ENCODE measurements at regions not wholly inside any gene's neighbourhood (a gene's known extent, or its start where the extent isn't known, plus 50 kb on each side); places are given as distances from the start of the nearest gene placed in this dataset.

DNA sequence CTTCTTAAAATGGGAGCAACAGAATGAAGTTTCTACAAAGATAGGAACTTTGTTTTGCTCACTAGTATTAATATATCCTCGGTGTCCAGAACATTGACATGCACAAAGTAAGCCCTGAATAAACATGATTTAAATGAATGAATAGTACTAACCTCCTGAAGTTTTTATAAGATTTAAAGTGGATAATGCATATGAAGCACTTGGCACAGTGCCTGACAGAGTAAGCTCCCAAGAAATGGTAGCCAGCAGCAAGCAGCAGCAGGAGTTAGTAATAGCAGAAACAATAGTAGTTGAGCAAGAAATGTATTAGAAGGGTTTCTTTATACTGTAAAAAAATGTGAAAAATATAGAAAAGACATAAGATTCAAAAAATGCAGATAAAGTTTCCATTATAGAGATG is 258.1 kb upstream of the C1orf87 start:
- no peaks in the 10 kb centered on the region for H3K9me3 ChIP-seq (ENCODE audit: insufficient read depth, low read length)
- no peaks in the 10 kb centered on the region for H3K36me3 ChIP-seq (ENCODE audit: low read length)
- no peaks in the 10 kb centered on the region for H3K9me2 ChIP-seq (replicated peaks; ENCODE audit: insufficient read depth, low read length)
- H3K79me2 ChIP-seq (ENCODE audit: insufficient read depth, low read length): no peaks in the 10 kb centered on the region
- H3K27ac ChIP-seq (ENCODE audit: low read depth, low read length): no peak overlapping the region
- H3K9ac ChIP-seq (ENCODE audit: low read length): no peak overlapping the region
- H3K27me3 ChIP-seq (ENCODE audit: low read length): no peaks in the 10 kb centered on the region
- no peak overlapping the region for H3K4me2 ChIP-seq (ENCODE audit: low read depth, low read length, poor library complexity, severe bottlenecking)
- TF ChIP-seq, protein P1, sequence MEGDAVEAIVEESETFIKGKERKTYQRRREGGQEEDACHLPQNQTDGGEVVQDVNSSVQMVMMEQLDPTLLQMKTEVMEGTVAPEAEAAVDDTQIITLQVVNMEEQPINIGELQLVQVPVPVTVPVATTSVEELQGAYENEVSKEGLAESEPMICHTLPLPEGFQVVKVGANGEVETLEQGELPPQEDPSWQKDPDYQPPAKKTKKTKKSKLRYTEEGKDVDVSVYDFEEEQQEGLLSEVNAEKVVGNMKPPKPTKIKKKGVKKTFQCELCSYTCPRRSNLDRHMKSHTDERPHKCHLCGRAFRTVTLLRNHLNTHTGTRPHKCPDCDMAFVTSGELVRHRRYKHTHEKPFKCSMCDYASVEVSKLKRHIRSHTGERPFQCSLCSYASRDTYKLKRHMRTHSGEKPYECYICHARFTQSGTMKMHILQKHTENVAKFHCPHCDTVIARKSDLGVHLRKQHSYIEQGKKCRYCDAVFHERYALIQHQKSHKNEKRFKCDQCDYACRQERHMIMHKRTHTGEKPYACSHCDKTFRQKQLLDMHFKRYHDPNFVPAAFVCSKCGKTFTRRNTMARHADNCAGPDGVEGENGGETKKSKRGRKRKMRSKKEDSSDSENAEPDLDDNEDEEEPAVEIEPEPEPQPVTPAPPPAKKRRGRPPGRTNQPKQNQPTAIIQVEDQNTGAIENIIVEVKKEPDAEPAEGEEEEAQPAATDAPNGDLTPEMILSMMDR (IDR thresholded peaks at IDR 0.05; ENCODE audit: insufficient read depth, low read length, poor library complexity, severe bottlenecking): no peak
- TF ChIP-seq EZH2phosphoT487 (conservative IDR thresholded peaks at IDR 0.05; ENCODE audit: low read length): no peak
- H3K4me3 ChIP-seq (ENCODE audit: insufficient read depth, low read length, poor library complexity, severe bottlenecking): no peak overlapping the region
- H2AFZ ChIP-seq (ENCODE audit: low read depth, low read length, severe bottlenecking): no peak overlapping the region
- H4K20me1 ChIP-seq (ENCODE audit: low read depth, low read length): no peaks in the 10 kb centered on the region
- H3F3A ChIP-seq (ENCODE audit: insufficient read depth): no peaks in the 10 kb centered on the region

- Histone ChIP-seq H3F3A (ENCODE audit: insufficient read depth) (no peaks in the 10 kb centered on the region), H3K9ac (ENCODE audit: low read length) (no peak overlapping the region), H3K9me2 (replicated peaks; ENCODE audit: insufficient read depth, low read length) (no peaks in the 10 kb centered on the region), H3K27ac (ENCODE audit: low read depth, low read length) (no peak overlapping the region), H3K27me3 (ENCODE audit: low read length) (no peaks in the 10 kb centered on the region), H3K9me3 (ENCODE audit: insufficient read depth, low read length) (no peaks in the 10 kb centered on the region), H4K20me1 (ENCODE audit: low read depth, low read length) (no peaks in the 10 kb centered on the region), H3K79me2 (ENCODE audit: insufficient read depth, low read length) (no peaks in the 10 kb centered on the region), H3K4me2 (ENCODE audit: low read depth, low read length, poor library complexity, severe bottlenecking) (no peak overlapping the region), H3K4me3 (ENCODE audit: insufficient read depth, low read length, poor library complexity, severe bottlenecking) (no peak overlapping the region), H3K36me3 (ENCODE audit: low read length) (no peaks in the 10 kb centered on the region), H2AFZ (ENCODE audit: low read depth, low read length, severe bottlenecking) (no peak overlapping the region)
- no peak for TF ChIP-seq EZH2phosphoT487 (conservative IDR thresholded peaks at IDR 0.05; ENCODE audit: low read length)
- TF ChIP-seq, protein P1 (IDR thresholded peaks at IDR 0.05; ENCODE audit: insufficient read depth, low read length, poor library complexity, severe bottlenecking): no peak
Measured at GRCh38 chr1:60329651-60330050, 256.1 kb upstream of the C1orf87 start.

- no peak overlapping the region for H3K27ac ChIP-seq (ENCODE audit: low read depth, low read length)
- H3K79me2 ChIP-seq (ENCODE audit: insufficient read depth, low read length): no peaks in the 10 kb centered on the region
- no peak overlapping the region for H3K4me3 ChIP-seq (ENCODE audit: insufficient read depth, low read length, poor library complexity, severe bottlenecking)
- H3K4me2 ChIP-seq (ENCODE audit: low read depth, low read length, poor library complexity, severe bottlenecking): no peak overlapping the region
- no peak overlapping the region for H2AFZ ChIP-seq (ENCODE audit: low read depth, low read length, severe bottlenecking)
- H3K27me3 ChIP-seq (ENCODE audit: low read length): no peaks in the 10 kb centered on the region; the same call in 1 of the 2 replicates
- no peaks in the 10 kb centered on the region for H4K20me1 ChIP-seq (ENCODE audit: low read depth, low read length)
- no peaks in the 10 kb centered on the region for H3K9me2 ChIP-seq (replicated peaks; ENCODE audit: insufficient read depth, low read length)
- H3K36me3 ChIP-seq (ENCODE audit: low read length): no peaks in the 10 kb centered on the region
- H3K9me3 ChIP-seq (ENCODE audit: insufficient read depth, low read length): no peaks in the 10 kb centered on the region
- H3F3A ChIP-seq (ENCODE audit: insufficient read depth): no peaks in the 10 kb centered on the region
- no peak overlapping the region for H3K9ac ChIP-seq (ENCODE audit: low read length)
- TF ChIP-seq, protein P1 (IDR thresholded peaks at IDR 0.05; ENCODE audit: insufficient read depth, low read length, poor library complexity, severe bottlenecking): no peak
- no peak for TF ChIP-seq EZH2phosphoT487 (conservative IDR thresholded peaks at IDR 0.05; ENCODE audit: low read length)
Measured at GRCh38 chr1:60311838-60312237, 238.3 kb upstream of the C1orf87 start.

All from SU-DHL-6 (cell line).